HEK293T (cell line): ENCODE measurements at regions not wholly inside any gene's neighbourhood (a gene's known extent, or its start where the extent isn't known, plus 50 kb on each side); places are given as distances from the start of the nearest gene placed in this dataset.
"Not testable (repeated sequence)": the region's sequence is repeated elsewhere in the genome, so short reads cannot be mapped to it uniquely, and the experiment has no call there.

ENCODE experiments used
- CTCF ChIA-PET: fragments of 350-600 bp; formaldehyde crosslinking; extraction: SDS; loops from one replicate; lab custom pipeline; 2021; ENCODE audit warnings: antibody characterized with exemption, inconsistent platforms; lab: Yijun Ruan, JAX
- POLR2A ChIA-PET: fragments of 350-600 bp; formaldehyde crosslinking; extraction: SDS; loops from one replicate; lab custom pipeline; 2020; ENCODE audit warnings: antibody characterized with exemption, inconsistent platforms; lab: Yijun Ruan, JAX
- DNase-seq: peaks from one replicate; pipeline ENCODE4 v3.0.0; 2012; ENCODE audit warnings: mixed read lengths; ENCODE audit errors: extremely low spot score
- ARNT ChIP-seq: fragments of 450-650 bp; IDR thresholded peaks from 2 replicates; pipeline ENCODE4 v1.6.1; 2017; ENCODE audit warnings: mild to moderate bottlenecking
- BHLHE40 ChIP-seq: fragments of 450-650 bp; IDR thresholded peaks from 2 replicates; pipeline ENCODE4 v1.6.1; 2016; ENCODE audit warnings: mild to moderate bottlenecking, moderate library complexity, borderline replicate concordance
- ELF4 ChIP-seq: fragments of 450-650 bp; IDR thresholded peaks from 2 replicates; pipeline ENCODE4 v1.6.1; 2017; ENCODE audit warnings: antibody characterized with exemption
- FOXA1 ChIP-seq: fragments of 450-650 bp; IDR thresholded peaks from 2 replicates; pipeline ENCODE4 v1.6.1; 2016; ENCODE audit warnings: mild to moderate bottlenecking
- FOXK2 ChIP-seq: fragments of 450-650 bp; IDR thresholded peaks from 2 replicates; pipeline ENCODE4 v1.6.1; 2016; ENCODE audit warnings: mild to moderate bottlenecking
- FOXM1 ChIP-seq: fragments of 450-650 bp; IDR thresholded peaks from 2 replicates; pipeline ENCODE4 v1.6.1; 2017; ENCODE audit warnings: mild to moderate bottlenecking, borderline replicate concordance
- HDGF ChIP-seq: fragments of 450-650 bp; IDR thresholded peaks from 2 replicates; pipeline ENCODE4 v1.6.1; 2017; ENCODE audit warnings: antibody characterized with exemption, borderline replicate concordance
- L3MBTL2 ChIP-seq: fragments of 450-650 bp; conservative IDR thresholded peaks from 2 replicates; pipeline ENCODE4 v1.6.1; 2016; ENCODE audit warnings: mild to moderate bottlenecking
- LEF1 ChIP-seq: fragments of 450-650 bp; IDR thresholded peaks from 2 replicates; pipeline ENCODE4 v1.6.1; 2017; ENCODE audit warnings: mild to moderate bottlenecking, borderline replicate concordance
- NFRKB ChIP-seq: fragments of 450-650 bp; IDR thresholded peaks from 2 replicates; pipeline ENCODE4 v1.6.1; 2016; ENCODE audit warnings: mild to moderate bottlenecking, moderate library complexity
- SP1 ChIP-seq: fragments of 450-650 bp; IDR thresholded peaks from 2 replicates; pipeline ENCODE4 v1.6.1; 2017
- SUZ12 ChIP-seq: fragments of 450-650 bp; IDR thresholded peaks from 2 replicates; pipeline ENCODE4 v1.6.1; 2016; ENCODE audit warnings: mild to moderate bottlenecking
- TARDBP ChIP-seq: fragments of 450-650 bp; IDR thresholded peaks from 2 replicates; pipeline ENCODE4 v1.6.1; 2016
- ZNF384 ChIP-seq: fragments of 450-650 bp; IDR thresholded peaks from 2 replicates; pipeline ENCODE4 v1.6.1; 2016
- TF ChIP-seq, protein P1 (sequence below): fragments of 450-650 bp; IDR thresholded peaks from 2 replicates; pipeline ENCODE4 v1.6.1; 2016

DNA sequence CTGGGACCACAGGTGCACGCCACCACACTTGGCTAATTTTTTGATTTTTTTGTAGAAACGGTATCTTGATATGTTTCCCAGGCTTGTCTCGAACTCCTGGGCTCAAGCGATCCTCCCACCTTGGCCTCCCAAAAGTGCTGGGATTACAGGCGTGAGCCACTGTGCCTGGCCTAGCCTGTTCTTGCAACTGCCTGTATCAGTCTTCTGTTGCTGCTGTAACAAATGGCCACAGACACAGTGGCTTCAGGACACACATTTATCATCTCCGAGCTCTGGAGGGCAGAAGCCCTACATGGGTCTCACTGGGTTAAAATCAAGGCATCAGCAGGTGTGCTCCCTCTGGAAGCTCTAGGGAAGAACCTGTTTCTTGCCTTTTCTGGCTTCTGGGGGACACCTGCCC lies 79.9 kb upstream of the NCOR2 start:
- ChIA-PET POLR2A (no interaction called here), CTCF (no interaction called here)
- no peak for TF ChIP-seq HDGF
- no peak for TF ChIP-seq BHLHE40
- TF ChIP-seq SP1: no peak
- TF ChIP-seq NFRKB: no peak
- no peak for TF ChIP-seq ELF4
- TF ChIP-seq, protein P1, sequence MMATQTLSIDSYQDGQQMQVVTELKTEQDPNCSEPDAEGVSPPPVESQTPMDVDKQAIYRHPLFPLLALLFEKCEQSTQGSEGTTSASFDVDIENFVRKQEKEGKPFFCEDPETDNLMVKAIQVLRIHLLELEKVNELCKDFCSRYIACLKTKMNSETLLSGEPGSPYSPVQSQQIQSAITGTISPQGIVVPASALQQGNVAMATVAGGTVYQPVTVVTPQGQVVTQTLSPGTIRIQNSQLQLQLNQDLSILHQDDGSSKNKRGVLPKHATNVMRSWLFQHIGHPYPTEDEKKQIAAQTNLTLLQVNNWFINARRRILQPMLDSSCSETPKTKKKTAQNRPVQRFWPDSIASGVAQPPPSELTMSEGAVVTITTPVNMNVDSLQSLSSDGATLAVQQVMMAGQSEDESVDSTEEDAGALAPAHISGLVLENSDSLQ: no peak
- no peak for DNase-seq

DNA sequence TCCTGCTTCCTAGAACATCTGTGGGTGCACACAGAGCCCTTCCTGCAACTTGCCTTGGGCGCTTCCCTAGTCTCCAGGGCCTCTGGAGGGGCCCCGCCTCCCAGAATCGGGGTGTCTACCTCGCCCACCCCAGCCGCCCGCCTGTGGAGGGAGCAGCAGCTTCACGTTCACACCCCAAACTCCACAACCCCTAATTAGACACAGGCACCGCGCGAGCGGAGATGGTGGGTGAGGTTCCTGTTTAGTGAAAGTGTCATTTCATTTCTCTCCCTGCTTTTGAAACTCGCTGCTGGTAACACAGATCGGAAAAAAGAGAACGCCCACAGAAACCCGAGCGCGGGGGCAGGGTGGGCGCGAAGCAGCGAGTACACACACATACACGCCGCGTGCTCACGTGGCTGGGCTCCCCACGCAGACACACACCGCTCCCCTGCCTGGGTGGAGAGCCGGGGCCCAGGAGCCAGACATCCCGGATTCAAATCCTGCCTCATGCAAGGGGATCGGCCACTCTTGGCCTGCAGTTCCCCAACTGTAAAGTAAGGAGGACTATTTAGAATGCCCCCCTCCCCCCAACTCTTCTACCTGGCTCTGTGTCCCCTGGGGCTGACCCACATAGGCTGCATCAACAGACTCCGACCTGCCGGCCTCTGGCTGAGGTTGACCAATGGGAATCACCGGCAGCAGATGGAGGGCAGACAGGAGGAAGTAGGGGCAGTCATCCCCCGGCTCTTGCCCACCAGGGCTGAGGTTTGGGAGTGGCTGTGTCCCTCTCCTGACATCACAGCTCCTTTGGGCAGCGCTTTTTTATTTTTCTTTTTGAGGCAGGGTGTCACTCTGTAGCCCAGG lies 79.2 kb upstream of the NCOR2 start:
- ChIA-PET CTCF (interaction anchor here (0.5 kb wide), 1 partner anchor 56 kb away, joined by 3 read pairs; no protein-coding TSS in a partner anchor), POLR2A (no interaction called here)
- TF ChIP-seq SP1 (no peak), NFRKB (no peak), FOXK2 (no peak), TARDBP (no peak), FOXA1 (no peak)
- DNase-seq: no peak

DNA sequence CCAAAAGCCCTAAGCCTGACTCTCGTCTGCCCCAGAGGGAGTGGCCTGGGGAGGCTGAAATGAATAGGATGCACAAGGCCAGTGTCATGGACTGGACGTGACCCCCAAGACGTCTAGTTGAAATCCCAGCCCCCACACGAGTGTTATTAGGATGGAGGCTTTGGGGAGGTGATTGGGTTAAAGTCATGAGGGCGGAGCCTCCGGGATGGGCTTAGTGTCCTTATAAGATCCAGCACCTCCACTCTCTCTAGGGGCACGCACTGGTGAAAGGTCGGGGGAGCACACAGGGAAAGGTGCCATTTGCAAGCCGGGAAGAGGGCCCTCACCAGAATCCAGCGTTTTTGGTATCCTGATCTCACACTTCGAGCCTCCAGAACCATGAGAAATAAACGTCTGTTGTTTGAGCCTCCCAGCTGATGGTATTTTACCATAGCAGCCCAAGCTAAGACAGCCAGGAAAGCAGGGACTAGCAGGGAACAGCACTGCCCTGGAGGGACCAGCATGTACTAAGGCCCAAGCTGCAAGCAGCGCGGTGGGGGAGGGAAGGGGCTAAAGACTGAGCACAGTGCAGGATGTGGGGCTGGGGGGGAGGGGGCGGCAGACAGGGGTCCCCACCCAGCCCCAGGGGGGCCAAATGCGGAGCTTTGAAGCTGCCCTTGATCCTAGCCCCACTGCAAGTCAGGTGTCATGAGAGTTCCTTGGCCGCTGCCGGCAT lies 78.3 kb upstream of the NCOR2 start:
- ChIA-PET POLR2A (no interaction called here), CTCF (no interaction called here)
- TF ChIP-seq ELF4: no peak
- no peak for TF ChIP-seq BHLHE40
- TF ChIP-seq FOXK2: no peak
- TF ChIP-seq SUZ12: no peak
- TF ChIP-seq L3MBTL2: no peak
- no peak for TF ChIP-seq LEF1
- no peak for TF ChIP-seq FOXM1
- TF ChIP-seq SP1: no peak
- no peak for TF ChIP-seq HDGF
- TF ChIP-seq ZNF384: no peak
- TF ChIP-seq FOXA1: no peak
- no peak for TF ChIP-seq ARNT
- TF ChIP-seq, protein P1: no peak
- DNase-seq: no peak

DNA sequence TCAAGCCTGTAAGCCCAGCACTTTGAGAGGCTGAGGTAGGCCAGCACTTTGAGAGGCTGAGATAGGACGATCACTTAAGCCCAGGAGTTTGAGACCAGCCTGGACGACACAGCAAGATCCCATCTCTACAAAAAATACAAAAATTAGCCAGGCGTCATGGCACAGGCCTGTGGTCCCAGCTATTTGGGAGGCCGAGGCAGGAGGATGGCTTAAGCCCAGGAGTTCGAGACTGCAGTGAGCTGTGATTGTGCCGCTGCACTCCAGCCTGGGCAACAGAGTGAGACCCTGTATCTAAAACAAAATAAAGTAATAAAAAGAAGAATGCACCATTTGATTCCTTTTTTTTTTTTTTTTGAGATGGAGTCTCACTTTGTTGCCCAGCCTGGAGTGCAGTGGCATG lies 76.4 kb upstream of the NCOR2 start:
- DNase-seq, POLR2A ChIA-PET, CTCF ChIA-PET: not testable (repeated sequence)

DNA sequence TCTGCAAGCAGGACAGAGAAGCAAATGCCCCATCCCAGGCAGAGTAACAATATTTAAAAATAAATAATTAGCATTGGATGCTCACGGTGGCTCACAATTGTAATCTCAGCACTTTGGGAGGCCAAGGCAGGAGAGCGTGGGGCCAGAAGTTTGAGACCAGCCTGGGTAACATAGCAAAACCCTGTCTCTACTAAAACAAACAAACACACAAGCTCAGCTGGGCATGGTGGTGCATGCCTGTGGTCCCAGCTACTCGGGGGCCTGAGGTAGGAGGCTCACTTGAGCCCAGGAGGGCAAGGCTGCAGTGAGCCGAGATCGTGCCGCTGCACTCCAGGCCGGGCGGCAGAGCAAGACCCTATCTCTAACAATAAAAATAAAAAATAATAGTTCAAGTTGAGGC lies 74.7 kb upstream of the NCOR2 start:
- ChIA-PET CTCF (no interaction called here), POLR2A (interaction anchor here (0.9 kb wide), 1 partner anchor 10 kb away, joined by 4 read pairs; no protein-coding TSS in a partner anchor)
- no peak for TF ChIP-seq L3MBTL2
- DNase-seq: no peak

DNA sequence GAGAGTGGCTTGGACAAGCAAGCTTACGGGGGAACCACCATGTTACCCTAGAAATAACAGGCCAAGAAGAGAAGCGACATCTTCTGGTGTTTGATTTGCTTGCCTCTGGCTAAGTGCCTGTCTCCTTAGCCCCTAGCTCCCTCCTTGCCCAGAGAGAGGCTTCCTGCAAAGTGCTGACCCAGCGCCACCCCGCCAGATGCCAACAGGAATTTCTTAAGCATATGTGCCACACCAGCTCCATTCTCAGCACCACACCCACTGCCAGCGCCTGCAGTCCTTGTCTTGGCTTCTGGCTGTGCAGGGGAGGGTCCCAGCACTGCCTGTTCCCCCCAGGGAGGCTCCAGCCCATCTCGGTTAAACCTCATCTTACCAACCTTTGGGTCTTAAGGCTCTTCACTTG lies 74.2 kb upstream of the NCOR2 start:
- ChIA-PET CTCF (no interaction called here), POLR2A (interaction anchor here (0.9 kb wide), 1 partner anchor 10 kb away, joined by 4 read pairs; no protein-coding TSS in a partner anchor)
- TF ChIP-seq BHLHE40 (no peak), ELF4 (no peak), FOXK2 (no peak), HDGF (no peak), ARNT (no peak), FOXM1 (no peak), L3MBTL2 (no peak), LEF1 (no peak), FOXA1 (no peak), NFRKB (no peak), TARDBP (no peak), ZNF384 (no peak)
- DNase-seq: no peak

DNA sequence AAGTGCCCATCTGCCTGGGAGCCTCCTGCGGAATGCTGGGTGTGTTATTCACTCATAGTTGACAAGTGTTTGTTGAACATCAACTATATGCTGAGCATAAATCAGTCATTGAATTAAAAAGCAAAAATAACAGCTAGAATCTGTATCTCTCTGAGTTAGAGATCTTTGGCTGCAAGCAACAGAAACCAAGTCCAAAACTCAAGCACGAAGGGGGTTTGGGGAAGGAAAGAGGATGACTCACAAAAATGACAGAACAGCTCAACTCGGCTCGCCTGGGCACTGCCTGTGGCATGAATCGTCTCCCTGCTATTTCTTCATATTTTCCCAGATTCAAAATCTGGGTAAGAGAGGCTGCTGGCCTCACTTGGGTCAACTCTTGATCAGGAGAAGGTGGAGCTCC lies 72.6 kb upstream of the NCOR2 start:
- no peak for TF ChIP-seq FOXK2
- no peak for TF ChIP-seq BHLHE40
- TF ChIP-seq, protein P1: no peak
- TF ChIP-seq TARDBP: no peak
- TF ChIP-seq HDGF: no peak
- no peak for TF ChIP-seq L3MBTL2
- no peak for TF ChIP-seq SP1
- no peak for TF ChIP-seq ZNF384
- no peak for TF ChIP-seq FOXA1
- no peak for TF ChIP-seq ELF4
- no peak for TF ChIP-seq SUZ12
- DNase-seq: no peak
- ChIA-PET POLR2A (no interaction called here), CTCF (interaction anchor here (0.6 kb wide), 1 partner anchor 92 kb away, joined by 3 read pairs; no protein-coding TSS in a partner anchor)
